Upper lobe of left lung (tissue), 6 donors: ENCODE measurements at regions not wholly inside any gene's neighbourhood (a gene's known extent, or its start where the extent isn't known, plus 50 kb on each side); places are given as distances from the start of the nearest gene placed in this dataset.
"Not testable (repeated sequence)": the region's sequence is repeated elsewhere in the genome, so short reads cannot be mapped to it uniquely, and the experiment has no call there.

Source experiments
- ATAC-seq, 2 donors: fragments of 200-7000 bp; cut with Tn5 transposase; one replicate each; pipeline ENCODE4 v1.9.1; 2022; ENCODE audit warnings: mild to moderate bottlenecking in 2 of 2, moderate library complexity in 2 of 2; ENCODE audit not compliant: low FRiP score in 2 of 2
- DNase-seq, 2 donors: peaks; one replicate each; pipeline ENCODE4 v3.0.0-alpha.2; 2019 to 2020
- H3K27ac ChIP-seq, 4 donors: fragments of 200-600 bp; sonication (generic); one replicate each; pipeline ENCODE4 v1.5.1; 2016 to 2019
- H3K27me3 ChIP-seq, 4 donors: fragments of 200-600 bp; sonication (generic); one replicate each; pipeline ENCODE4 v1.5.1; 2017 to 2019
- H3K36me3 ChIP-seq, 4 donors: fragments of 200-600 bp; sonication (generic); one replicate each; pipeline ENCODE4 v1.5.1; 2016 to 2019
- H3K4me1 ChIP-seq, 4 donors: fragments of 200-600 bp; sonication (generic); one replicate each; pipeline ENCODE4 v1.5.1; 2018 to 2019
- H3K4me3 ChIP-seq, 4 donors: fragments of 200-600 bp; sonication (generic); one replicate each; pipeline ENCODE4 v1.5.1; 2017 to 2019; ENCODE audit warnings: mild to moderate bottlenecking in 2 of 4, moderate library complexity in 1 of 4
- H3K9me3 ChIP-seq, 4 donors: fragments of 200-600 bp; sonication (generic); one replicate each; pipeline ENCODE4 v1.5.1; 2018 to 2019
- EP300 ChIP-seq, 4 donors: sonication (generic); formaldehyde crosslinking; IDR thresholded peaks; one replicate each; pipeline ENCODE4 v1.5.1; 2017; ENCODE audit warnings: antibody characterized with exemption in 4 of 4, control low read depth in 2 of 4
- POLR2A ChIP-seq, 4 donors: fragments of 450-650 bp; IDR thresholded peaks; one replicate each; pipeline ENCODE4 v1.5.1; 2016 to 2017; ENCODE audit warnings: antibody characterized with exemption in 4 of 4, mild to moderate bottlenecking in 2 of 4
- POLR2AphosphoS5 ChIP-seq, 2 donors: sonication (generic); formaldehyde crosslinking; IDR thresholded peaks; one replicate each; pipeline ENCODE4 v1.5.1; 2017; ENCODE audit warnings: antibody characterized with exemption in 2 of 2
- WGBS, 2 donors: methylation state at CpG; one replicate each; pipeline ENCODE4 v1.1.5; 2017 to 2018; 5-methylcytosine and 5-hydroxymethylcytosine counted together
- TF ChIP-seq, protein P1 (sequence below), 6 experiments: fragments of 450-650 bp in 4 of 6; fragments of 200-600 bp in 2 of 6; sonication (generic) in 2 of 6; IDR thresholded peaks; one replicate each; pipeline ENCODE4 v1.5.1; 2016 to 2019; ENCODE audit warnings: antibody characterized with exemption in 6 of 6
- donor health status: DM: no; HTN: no; CAD: no; lungs with moderate emphysema.
- donor health status: DM: no; HTN: yes; CAD: no; lungs with severe emphysema.

DNA sequence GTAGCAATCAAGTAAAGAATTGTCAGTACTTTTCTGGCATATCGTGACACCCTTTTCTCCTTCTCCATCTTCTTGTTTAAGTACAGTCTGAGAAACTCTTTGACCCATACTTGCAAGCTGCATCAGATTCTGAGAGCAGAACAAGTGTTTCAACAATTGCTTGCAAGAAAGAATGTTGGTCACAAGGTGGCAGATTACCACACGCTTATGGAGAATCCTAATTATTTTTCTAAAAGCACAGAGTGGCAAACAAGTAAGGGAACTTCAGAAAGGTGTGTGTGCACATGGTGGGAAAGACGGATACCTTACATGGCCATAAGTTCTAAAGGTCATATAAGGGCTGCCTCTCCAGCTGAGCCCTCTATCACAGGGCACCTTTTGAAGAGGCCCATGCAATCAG lies 136.4 kb upstream of the FGF13 start:
- Histone ChIP-seq H3K4me1 (no peaks in the 10 kb centered on the region), H3K9me3 (no peaks in the 10 kb centered on the region), H3K27me3 (no peaks in the 10 kb centered on the region), H3K36me3 (no peaks in the 10 kb centered on the region), H3K4me3 (no peak overlapping the region), H3K27ac (no peak overlapping the region)
- 37 to 42% methylated on average over 3 of the region's 3 CpGs for WGBS, 2 donors
- no peak for DNase-seq
- no peak for ATAC-seq
- no peak for TF ChIP-seq POLR2AphosphoS5 (IDR thresholded peaks at IDR 0.05)
- TF ChIP-seq EP300 (IDR thresholded peaks at IDR 0.05): no peak

DNA sequence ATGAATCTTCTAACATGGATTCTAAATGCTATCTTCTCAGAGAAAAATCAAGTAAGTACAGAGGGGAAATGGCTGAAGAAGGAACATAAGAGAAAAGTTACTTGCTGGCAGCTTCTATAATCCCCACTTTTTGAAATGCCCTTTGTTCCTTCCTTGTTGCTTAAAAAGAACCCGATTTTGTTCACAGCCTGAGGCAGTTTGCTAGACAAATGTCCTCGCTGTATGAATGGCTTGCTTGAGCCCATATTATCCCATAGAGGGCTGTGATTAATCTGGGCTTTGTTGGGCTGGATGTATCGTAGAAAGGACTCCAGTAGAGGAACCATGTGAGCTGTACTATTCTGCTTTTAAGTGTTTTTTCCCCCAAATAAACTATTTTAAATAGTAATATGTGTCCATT lies 134.3 kb upstream of the FGF13 start:
- H3K36me3 ChIP-seq: no peaks in the 10 kb centered on the region
- H3K27ac ChIP-seq: no peak overlapping the region
- no peaks in the 10 kb centered on the region for H3K27me3 ChIP-seq
- TF ChIP-seq POLR2A (IDR thresholded peaks at IDR 0.05) (no peak), POLR2AphosphoS5 (IDR thresholded peaks at IDR 0.05) (no peak), EP300 (IDR thresholded peaks at IDR 0.05) (no peak)
- TF ChIP-seq, protein P1, sequence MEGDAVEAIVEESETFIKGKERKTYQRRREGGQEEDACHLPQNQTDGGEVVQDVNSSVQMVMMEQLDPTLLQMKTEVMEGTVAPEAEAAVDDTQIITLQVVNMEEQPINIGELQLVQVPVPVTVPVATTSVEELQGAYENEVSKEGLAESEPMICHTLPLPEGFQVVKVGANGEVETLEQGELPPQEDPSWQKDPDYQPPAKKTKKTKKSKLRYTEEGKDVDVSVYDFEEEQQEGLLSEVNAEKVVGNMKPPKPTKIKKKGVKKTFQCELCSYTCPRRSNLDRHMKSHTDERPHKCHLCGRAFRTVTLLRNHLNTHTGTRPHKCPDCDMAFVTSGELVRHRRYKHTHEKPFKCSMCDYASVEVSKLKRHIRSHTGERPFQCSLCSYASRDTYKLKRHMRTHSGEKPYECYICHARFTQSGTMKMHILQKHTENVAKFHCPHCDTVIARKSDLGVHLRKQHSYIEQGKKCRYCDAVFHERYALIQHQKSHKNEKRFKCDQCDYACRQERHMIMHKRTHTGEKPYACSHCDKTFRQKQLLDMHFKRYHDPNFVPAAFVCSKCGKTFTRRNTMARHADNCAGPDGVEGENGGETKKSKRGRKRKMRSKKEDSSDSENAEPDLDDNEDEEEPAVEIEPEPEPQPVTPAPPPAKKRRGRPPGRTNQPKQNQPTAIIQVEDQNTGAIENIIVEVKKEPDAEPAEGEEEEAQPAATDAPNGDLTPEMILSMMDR (IDR thresholded peaks at IDR 0.05): no peak
- 58 to 77% methylated on average over 3 of the region's 3 CpGs for WGBS, 2 donors
- ATAC-seq: no peak
- no peak overlapping the region for H3K4me3 ChIP-seq
- no peak for DNase-seq
- no peaks in the 10 kb centered on the region for H3K9me3 ChIP-seq
- H3K4me1 ChIP-seq: no peaks in the 10 kb centered on the region

- WGBS, 2 donors: 69 to 91% methylated on average over 1 of the region's 1 CpG
- ATAC-seq, DNase-seq: not testable (repeated sequence)
Measured at GRCh38 chrX:138807400-138807799, 95.9 kb upstream of the FGF13 start.

DNA sequence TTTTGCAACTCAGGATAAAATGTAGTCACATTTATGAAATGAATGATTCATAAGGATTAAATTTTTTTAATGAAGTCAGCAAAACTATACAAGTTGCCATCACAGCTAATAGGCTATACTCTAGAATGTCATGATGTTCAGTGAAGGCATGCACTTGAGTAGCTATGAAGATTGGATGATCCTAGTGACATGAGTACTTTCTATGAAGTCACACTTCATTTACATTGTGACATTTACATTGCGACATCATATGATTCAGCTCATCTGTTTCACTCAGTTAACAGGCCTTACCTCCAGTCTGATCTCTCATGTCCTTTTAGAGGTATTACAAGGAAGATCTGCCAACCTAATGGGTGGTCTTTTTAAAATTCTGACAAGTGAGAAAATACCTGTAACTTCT lies 82.7 kb upstream of the FGF13 start:
- 90 to 100% methylated on average over 1 of the region's 1 CpG for WGBS, 2 donors
- no peaks in the 10 kb centered on the region for H3K9me3 ChIP-seq
- H3K27ac ChIP-seq: no peak overlapping the region
- H3K27me3 ChIP-seq: no peaks in the 10 kb centered on the region
- no peaks in the 10 kb centered on the region for H3K36me3 ChIP-seq
- no peak for DNase-seq
- no peak for ATAC-seq
- H3K4me3 ChIP-seq: no peak overlapping the region
- no peaks in the 10 kb centered on the region for H3K4me1 ChIP-seq
- TF ChIP-seq, protein P1 (IDR thresholded peaks at IDR 0.05): no peak
- TF ChIP-seq EP300 (IDR thresholded peaks at IDR 0.05) (no peak), POLR2AphosphoS5 (IDR thresholded peaks at IDR 0.05) (no peak), POLR2A (IDR thresholded peaks at IDR 0.05) (no peak)

More at GRCh38 chrX:138807400-138807799, 95.9 kb upstream of the FGF13 start:
- not testable (repeated sequence) for H3K9me3 ChIP-seq, H3K27me3 ChIP-seq, H3K27ac ChIP-seq, H3K4me3 ChIP-seq, H3K4me1 ChIP-seq, H3K36me3 ChIP-seq

GRCh38 chrX:138791551-138791950 lies 80.0 kb upstream of the FGF13 start:
- Histone ChIP-seq H3K36me3 (no peaks in the 10 kb centered on the region), H3K4me1 (no peaks in the 10 kb centered on the region), H3K27ac (no peak overlapping the region), H3K27me3 (no peaks in the 10 kb centered on the region), H3K9me3 (no peaks in the 10 kb centered on the region), H3K4me3 (no peak overlapping the region)
- DNase-seq: no peak
- 42 to 47% methylated on average over 1 of the region's 1 CpG for WGBS, 2 donors
- ATAC-seq: no peak
- TF ChIP-seq POLR2A (IDR thresholded peaks at IDR 0.05) (no peak), POLR2AphosphoS5 (IDR thresholded peaks at IDR 0.05) (no peak), EP300 (IDR thresholded peaks at IDR 0.05) (no peak)
- TF ChIP-seq, protein P1 (IDR thresholded peaks at IDR 0.05): no peak

DNA sequence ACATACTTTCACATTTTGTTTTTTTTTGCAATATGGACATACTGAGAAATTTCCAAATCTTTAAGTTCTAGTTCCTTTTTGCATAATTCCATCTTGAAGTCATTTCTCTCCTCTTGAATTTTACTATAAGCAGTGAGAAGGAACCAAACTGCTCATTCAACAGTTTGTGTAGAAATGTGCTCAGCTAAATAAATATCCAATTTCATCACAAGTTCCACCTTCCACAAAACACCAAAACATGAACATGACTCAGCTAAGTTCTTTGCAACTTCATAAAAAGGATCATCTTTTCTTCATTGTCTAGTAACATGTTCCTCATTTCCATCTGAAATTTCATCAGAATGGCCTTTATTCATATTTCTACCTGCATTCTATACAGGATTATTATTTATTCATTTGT lies 77.3 kb upstream of the FGF13 start:
- DNase-seq (no peak), ATAC-seq (no peak)
- Histone ChIP-seq H3K4me1 (no peaks in the 10 kb centered on the region), H3K27me3 (no peaks in the 10 kb centered on the region), H3K4me3 (no peak overlapping the region), H3K27ac (no peak overlapping the region), H3K9me3 (no peaks in the 10 kb centered on the region), H3K36me3 (no peaks in the 10 kb centered on the region)
- TF ChIP-seq POLR2AphosphoS5 (IDR thresholded peaks at IDR 0.05) (no peak), EP300 (IDR thresholded peaks at IDR 0.05) (no peak), POLR2A (IDR thresholded peaks at IDR 0.05) (no peak)
- TF ChIP-seq, protein P1 (IDR thresholded peaks at IDR 0.05): no peak

- not testable (repeated sequence) for ATAC-seq, H3K27ac ChIP-seq, H3K36me3 ChIP-seq, H3K27me3 ChIP-seq, H3K4me3 ChIP-seq, H3K4me1 ChIP-seq, H3K9me3 ChIP-seq
- 59 to 63% methylated on average over 9 to 12 of the region's 14 CpGs for WGBS, 2 donors
- DNase-seq: peak in 1 of 2 donors; percentile 36
Measured at GRCh38 chrX:138778576-138778909, 67.0 kb upstream of the FGF13 start.

DNA sequence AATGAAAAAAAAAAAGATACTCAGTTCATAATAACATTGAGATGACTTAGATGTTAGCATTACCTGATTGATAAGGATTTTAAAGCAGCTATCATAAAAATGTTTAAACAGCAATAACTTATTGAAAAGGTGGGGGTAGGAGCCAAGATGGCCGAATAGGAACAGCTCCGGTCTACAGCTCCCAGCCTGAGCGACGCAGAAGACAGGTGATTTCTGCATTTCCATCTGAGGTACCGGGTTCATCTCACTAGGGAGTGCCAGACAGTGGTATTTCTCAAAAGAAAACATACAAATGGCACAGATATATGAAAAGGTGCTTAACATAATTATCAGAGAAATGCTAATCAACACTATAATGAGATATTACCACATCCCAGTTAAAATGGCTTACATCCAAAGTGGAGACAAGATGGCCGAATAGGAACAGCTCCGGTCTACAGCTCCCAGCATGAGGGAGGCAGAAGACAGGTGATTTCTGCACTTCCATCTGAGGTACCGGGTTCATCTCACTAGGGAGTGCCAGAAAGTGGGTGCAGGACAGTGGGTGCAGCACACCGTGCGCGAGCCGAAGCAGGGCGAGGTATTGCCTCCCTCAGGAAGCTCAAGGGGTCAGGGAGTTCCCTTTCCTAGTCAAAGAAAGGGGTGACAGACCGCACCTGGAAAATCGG lies 66.5 kb upstream of the FGF13 start:
- not testable (repeated sequence) for H3K4me1 ChIP-seq, H3K9me3 ChIP-seq, H3K27ac ChIP-seq, ATAC-seq, H3K36me3 ChIP-seq, H3K4me3 ChIP-seq, H3K27me3 ChIP-seq, DNase-seq
- 77 to 94% methylated on average over 9 to 15 of the region's 15 CpGs for WGBS, 2 donors
